ENCODE measurements at regions not wholly inside any gene's neighbourhood (a gene's known extent, or its start where the extent isn't known, plus 50 kb on each side); places are given as distances from the start of the nearest gene placed in this dataset.

DNA sequence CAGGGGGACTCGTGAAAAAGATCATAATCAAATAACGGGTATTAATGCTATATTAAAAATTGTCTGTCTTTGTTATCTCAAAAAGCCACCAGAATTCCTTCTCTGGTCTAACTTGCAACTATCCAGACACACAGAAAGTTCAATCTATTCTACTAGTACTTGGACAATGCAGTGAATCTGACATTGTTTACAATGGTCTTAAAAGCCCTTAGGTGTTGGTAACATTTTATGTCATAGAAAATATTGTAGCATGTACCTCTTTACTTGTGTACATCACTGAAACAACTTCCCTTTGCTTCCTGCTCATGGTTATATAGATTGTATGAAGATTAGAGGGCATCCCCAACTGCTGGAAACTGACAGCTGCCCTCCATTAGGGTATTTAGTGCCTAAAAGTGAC lies 71.1 kb upstream of the PPP3CA start:
- H3K9ac ChIP-seq (ENCODE audit: insufficient read depth, low read depth, low read length) = no peak overlapping the region

DNA sequence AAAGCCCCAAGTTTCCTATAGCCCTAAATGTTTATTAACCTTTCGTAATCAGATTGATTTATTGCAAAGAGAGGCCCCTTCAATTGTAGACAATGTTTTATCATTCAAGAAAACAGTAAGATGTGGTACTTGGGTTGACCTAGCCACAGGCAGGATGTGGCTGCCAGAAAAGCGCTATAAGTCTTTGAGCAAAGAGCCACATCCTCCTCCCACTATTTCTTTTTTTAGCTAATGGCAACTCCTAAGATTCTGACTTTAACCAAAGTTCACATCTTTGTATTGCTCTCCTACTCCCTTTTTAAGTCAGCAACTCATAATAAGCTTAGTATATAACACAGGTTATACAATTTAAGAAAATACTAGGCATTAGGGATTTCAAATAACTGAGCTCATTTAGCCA lies 70.7 kb upstream of the PPP3CA start:
- ATAC-seq = no peak
- CTCF ChIA-PET (ENCODE audit: low intra/inter-chr PET ratio, low total read pairs) = no interaction called here
- H3K27ac ChIP-seq (ENCODE audit: extremely low read length, insufficient read depth, low read length) = no peak overlapping the region

More for the DNA sequence above, 71.1 kb upstream of the PPP3CA start:
- no peaks in the 10 kb centered on the region for H3K36me3 ChIP-seq (replicated peaks in 1 of 2; ENCODE audit: control insufficient read depth in 1 of 2, insufficient read depth in 2 of 2, low read length in 2 of 2)
- FAIRE-seq (no peak), ATAC-seq (no peak), DNase-seq (ENCODE audit: low spot score) (no peak)
- H3K27ac ChIP-seq (ENCODE audit: extremely low read length, insufficient read depth, low read length) = no peak overlapping the region
- intact Hi-C loops (cut with micrococcal nuclease; ENCODE audit: unreplicated experiment) (no loop called here), in situ Hi-C loops (cut with HindIII; ENCODE audit: extremely low pct_ligation_motif_present, low pct_unique_long_range_greater_than_20kb) (no loop called here)
- H3K27me3 ChIP-seq (ENCODE audit: control insufficient read depth in 1 of 2, insufficient read depth in 2 of 2, low read length in 2 of 2) = no peaks in the 10 kb centered on the region; a peak in 1 of 5 replicates
- CTCF ChIA-PET (ENCODE audit: low intra/inter-chr PET ratio, low total read pairs) = no interaction called here
- H2AFZ ChIP-seq (ENCODE audit: low read length) = no peak overlapping the region
- TF ChIP-seq ZNF644 (CRISPR knock-in tag; IDR thresholded peaks at IDR 0.05; ENCODE audit: low read depth) (no peak), KDM1A (CRISPR knock-in tag; IDR thresholded peaks at IDR 0.05) (no peak), NFKB2 (CRISPR knock-in tag; IDR thresholded peaks at IDR 0.05; ENCODE audit: borderline replicate concordance) (no peak), ZNF496 (CRISPR knock-in tag; IDR thresholded peaks at IDR 0.05; ENCODE audit: insufficient replicate concordance) (no peak), ZNF614 (CRISPR knock-in tag; IDR thresholded peaks at IDR 0.05; ENCODE audit: borderline replicate concordance) (no peak)
- H3K4me1 ChIP-seq (ENCODE audit: insufficient read depth, low read length) = no peaks in the 10 kb centered on the region
- no peaks in the 10 kb centered on the region for H3K79me2 ChIP-seq (ENCODE audit: insufficient read depth, low read length)
- H3K4me2 ChIP-seq (ENCODE audit: low read depth, low read length) = no peak overlapping the region
- H4K20me1 ChIP-seq (ENCODE audit: insufficient read depth, low read length) = no peaks in the 10 kb centered on the region
- POLR2A ChIA-PET = no interaction called here
- H3K9me3 ChIP-seq (ENCODE audit: low read length) = no peaks in the 10 kb centered on the region
- no peak overlapping the region for H3K4me3 ChIP-seq (replicated peaks in 1 of 3; ENCODE audit: insufficient read depth in 1 of 3, low read depth in 2 of 3, low read length in 3 of 3)
- no TSS peak for BruUV-seq (replicated peaks)
- 0% methylated on average over 2 of the region's 2 CpGs for WGBS (ENCODE audit: low lambda C conversion rate)

More for the DNA sequence above, 70.7 kb upstream of the PPP3CA start:
- POLR2A ChIA-PET = no interaction called here
- no peak overlapping the region for H3K4me3 ChIP-seq (replicated peaks in 1 of 3; ENCODE audit: insufficient read depth in 1 of 3, low read depth in 2 of 3, low read length in 3 of 3)
- H3K79me2 ChIP-seq (ENCODE audit: insufficient read depth, low read length) = no peaks in the 10 kb centered on the region
- no peaks in the 10 kb centered on the region for H3K4me1 ChIP-seq (ENCODE audit: insufficient read depth, low read length)
- H3K27me3 ChIP-seq (ENCODE audit: control insufficient read depth in 1 of 2, insufficient read depth in 2 of 2, low read length in 2 of 2) = no peaks in the 10 kb centered on the region; a peak in 1 of 5 replicates
- intact Hi-C loops (cut with micrococcal nuclease; ENCODE audit: unreplicated experiment) (no loop called here), in situ Hi-C loops (cut with HindIII; ENCODE audit: extremely low pct_ligation_motif_present, low pct_unique_long_range_greater_than_20kb) (no loop called here)
- no peaks in the 10 kb centered on the region for H3K9me3 ChIP-seq (ENCODE audit: low read length)
- H3K4me2 ChIP-seq (ENCODE audit: low read depth, low read length) = no peak overlapping the region
- FAIRE-seq = no peak
- no peak overlapping the region for H2AFZ ChIP-seq (ENCODE audit: low read length)
- DNase-seq (ENCODE audit: low spot score) = no peak
- H4K20me1 ChIP-seq (ENCODE audit: insufficient read depth, low read length) = no peaks in the 10 kb centered on the region
- TF ChIP-seq ZNF530 (CRISPR knock-in tag; IDR thresholded peaks at IDR 0.05; ENCODE audit: low read depth) (no peak), FOSL1 (CRISPR knock-in tag; IDR thresholded peaks at IDR 0.05; ENCODE audit: borderline replicate concordance) (no peak), AKAP8 (CRISPR knock-in tag; IDR thresholded peaks at IDR 0.05) (no peak), ZNF564 (CRISPR knock-in tag; IDR thresholded peaks at IDR 0.05) (no peak), FOXP1 (IDR thresholded peaks at IDR 0.05) (no peak), FOXP1 (CRISPR knock-in tag; IDR thresholded peaks at IDR 0.05) (no peak), CCDC6 (CRISPR knock-in tag; IDR thresholded peaks at IDR 0.05) (no peak)
- TF ChIP-seq, protein P1, sequence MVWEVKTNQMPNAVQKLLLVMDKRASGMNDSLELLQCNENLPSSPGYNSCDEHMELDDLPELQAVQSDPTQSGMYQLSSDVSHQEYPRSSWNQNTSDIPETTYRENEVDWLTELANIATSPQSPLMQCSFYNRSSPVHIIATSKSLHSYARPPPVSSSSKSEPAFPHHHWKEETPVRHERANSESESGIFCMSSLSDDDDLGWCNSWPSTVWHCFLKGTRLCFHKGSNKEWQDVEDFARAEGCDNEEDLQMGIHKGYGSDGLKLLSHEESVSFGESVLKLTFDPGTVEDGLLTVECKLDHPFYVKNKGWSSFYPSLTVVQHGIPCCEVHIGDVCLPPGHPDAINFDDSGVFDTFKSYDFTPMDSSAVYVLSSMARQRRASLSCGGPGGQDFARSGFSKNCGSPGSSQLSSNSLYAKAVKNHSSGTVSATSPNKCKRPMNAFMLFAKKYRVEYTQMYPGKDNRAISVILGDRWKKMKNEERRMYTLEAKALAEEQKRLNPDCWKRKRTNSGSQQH (CRISPR knock-in tag; IDR thresholded peaks at IDR 0.05; ENCODE audit: low read depth) = no peak
- TF ChIP-seq, protein P2, sequence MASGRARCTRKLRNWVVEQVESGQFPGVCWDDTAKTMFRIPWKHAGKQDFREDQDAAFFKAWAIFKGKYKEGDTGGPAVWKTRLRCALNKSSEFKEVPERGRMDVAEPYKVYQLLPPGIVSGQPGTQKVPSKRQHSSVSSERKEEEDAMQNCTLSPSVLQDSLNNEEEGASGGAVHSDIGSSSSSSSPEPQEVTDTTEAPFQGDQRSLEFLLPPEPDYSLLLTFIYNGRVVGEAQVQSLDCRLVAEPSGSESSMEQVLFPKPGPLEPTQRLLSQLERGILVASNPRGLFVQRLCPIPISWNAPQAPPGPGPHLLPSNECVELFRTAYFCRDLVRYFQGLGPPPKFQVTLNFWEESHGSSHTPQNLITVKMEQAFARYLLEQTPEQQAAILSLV (CRISPR knock-in tag; IDR thresholded peaks at IDR 0.05; ENCODE audit: borderline replicate concordance) = no peak
- TF ChIP-seq, protein P3, sequence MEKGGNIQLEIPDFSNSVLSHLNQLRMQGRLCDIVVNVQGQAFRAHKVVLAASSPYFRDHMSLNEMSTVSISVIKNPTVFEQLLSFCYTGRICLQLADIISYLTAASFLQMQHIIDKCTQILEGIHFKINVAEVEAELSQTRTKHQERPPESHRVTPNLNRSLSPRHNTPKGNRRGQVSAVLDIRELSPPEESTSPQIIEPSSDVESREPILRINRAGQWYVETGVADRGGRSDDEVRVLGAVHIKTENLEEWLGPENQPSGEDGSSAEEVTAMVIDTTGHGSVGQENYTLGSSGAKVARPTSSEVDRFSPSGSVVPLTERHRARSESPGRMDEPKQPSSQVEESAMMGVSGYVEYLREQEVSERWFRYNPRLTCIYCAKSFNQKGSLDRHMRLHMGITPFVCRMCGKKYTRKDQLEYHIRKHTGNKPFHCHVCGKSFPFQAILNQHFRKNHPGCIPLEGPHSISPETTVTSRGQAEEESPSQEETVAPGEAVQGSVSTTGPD (CRISPR knock-in tag; IDR thresholded peaks at IDR 0.05) = no peak
- TF ChIP-seq, protein P4, sequence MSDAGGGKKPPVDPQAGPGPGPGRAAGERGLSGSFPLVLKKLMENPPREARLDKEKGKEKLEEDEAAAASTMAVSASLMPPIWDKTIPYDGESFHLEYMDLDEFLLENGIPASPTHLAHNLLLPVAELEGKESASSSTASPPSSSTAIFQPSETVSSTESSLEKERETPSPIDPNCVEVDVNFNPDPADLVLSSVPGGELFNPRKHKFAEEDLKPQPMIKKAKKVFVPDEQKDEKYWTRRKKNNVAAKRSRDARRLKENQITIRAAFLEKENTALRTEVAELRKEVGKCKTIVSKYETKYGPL (CRISPR knock-in tag; IDR thresholded peaks at IDR 0.05) = no peak
- TF ChIP-seq, protein P5, sequence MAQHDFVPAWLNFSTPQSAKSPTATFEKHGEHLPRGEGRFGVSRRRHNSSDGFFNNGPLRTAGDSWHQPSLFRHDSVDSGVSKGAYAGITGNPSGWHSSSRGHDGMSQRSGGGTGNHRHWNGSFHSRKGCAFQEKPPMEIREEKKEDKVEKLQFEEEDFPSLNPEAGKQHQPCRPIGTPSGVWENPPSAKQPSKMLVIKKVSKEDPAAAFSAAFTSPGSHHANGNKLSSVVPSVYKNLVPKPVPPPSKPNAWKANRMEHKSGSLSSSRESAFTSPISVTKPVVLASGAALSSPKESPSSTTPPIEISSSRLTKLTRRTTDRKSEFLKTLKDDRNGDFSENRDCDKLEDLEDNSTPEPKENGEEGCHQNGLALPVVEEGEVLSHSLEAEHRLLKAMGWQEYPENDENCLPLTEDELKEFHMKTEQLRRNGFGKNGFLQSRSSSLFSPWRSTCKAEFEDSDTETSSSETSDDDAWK (CRISPR knock-in tag; IDR thresholded peaks at IDR 0.05) = no peak
- no peak overlapping the region for H3K9ac ChIP-seq (ENCODE audit: insufficient read depth, low read depth, low read length)
- 44% methylated on average over 2 of the region's 2 CpGs for WGBS (ENCODE audit: low lambda C conversion rate)
- no peaks in the 10 kb centered on the region for H3K36me3 ChIP-seq (replicated peaks in 1 of 2; ENCODE audit: control insufficient read depth in 1 of 2, insufficient read depth in 2 of 2, low read length in 2 of 2)
- BruUV-seq (replicated peaks) = no TSS peak
